Astrocyte (in vitro differentiated cells and primary cell): ENCODE measurements at regions not wholly inside any gene's neighbourhood (a gene's known extent, or its start where the extent isn't known, plus 50 kb on each side); places are given as distances from the start of the nearest gene placed in this dataset.

Experiments used
- DNase-seq: peaks from one replicate; pipeline ENCODE4 v3.0.0-alpha.2; 2010; ENCODE audit warnings: low read depth
- FAIRE-seq: peaks from 2 replicates; lab custom pipeline; 2011; peaks lifted over from hg19 to GRCh38; lab: Jason Lieb, UNC
- H2AFZ ChIP-seq: 2 replicates; pipeline ENCODE4 v1.6.0; 2012; ENCODE audit warnings: low read depth, low read length, inconsistent platforms
- H3K27ac ChIP-seq: 2 replicates; pipeline ENCODE4 v1.5.1; 2011; ENCODE audit warnings: low read depth, low read length, inconsistent platforms
- H3K27me3 ChIP-seq: 2 replicates; pipeline ENCODE4 v1.6.0; 2011; ENCODE audit warnings: low read length, inconsistent platforms; ENCODE audit not compliant: insufficient read depth
- H3K36me3 ChIP-seq: 2 replicates; pipeline ENCODE4 v1.5.1; 2011; ENCODE audit warnings: low read length, inconsistent platforms; ENCODE audit not compliant: insufficient read depth
- H3K4me1 ChIP-seq: 2 replicates; pipeline ENCODE4 v1.5.1; 2011; ENCODE audit warnings: low read length, inconsistent platforms; ENCODE audit not compliant: insufficient read depth
- H3K4me2 ChIP-seq: 2 replicates; pipeline ENCODE4 v1.6.0; 2012; ENCODE audit warnings: low read length, inconsistent platforms
- H3K4me3 ChIP-seq: 2 replicates; pipeline ENCODE4 v1.5.1; 2011; ENCODE audit warnings: low read depth, mild to moderate bottlenecking, low read length, inconsistent platforms; ENCODE audit not compliant: insufficient read depth
- H3K79me2 ChIP-seq: 2 replicates; pipeline ENCODE4 v1.6.0; 2012; ENCODE audit warnings: mild to moderate bottlenecking, low read length, inconsistent platforms; ENCODE audit not compliant: insufficient read depth
- H3K9ac ChIP-seq: 2 replicates; pipeline ENCODE4 v1.6.0; 2012; ENCODE audit warnings: mild to moderate bottlenecking, low read length, inconsistent platforms
- H3K9me3 ChIP-seq: 2 replicates; pipeline ENCODE4 v1.5.1; 2012; ENCODE audit warnings: low read depth, mild to moderate bottlenecking, low read length, inconsistent platforms; ENCODE audit not compliant: insufficient read depth
- H4K20me1 ChIP-seq: 2 replicates; pipeline ENCODE4 v1.6.0; 2012; ENCODE audit warnings: low read length, inconsistent platforms; ENCODE audit not compliant: insufficient read depth
- H3K27ac Mint-ChIP-seq: one replicate; pipeline ENCODE4 v1.8.0; 2021; ENCODE audit warnings: mild to moderate bottlenecking, mixed read lengths; ENCODE audit not compliant: unreplicated experiment
- H3K27me3 Mint-ChIP-seq: one replicate; pipeline ENCODE4 v1.8.0; 2021; ENCODE audit warnings: low read depth, mixed read lengths; ENCODE audit not compliant: unreplicated experiment
- H3K36me3 Mint-ChIP-seq: one replicate; pipeline ENCODE4 v1.8.0; 2021; ENCODE audit warnings: low read depth, mixed read lengths; ENCODE audit not compliant: unreplicated experiment
- H3K4me1 Mint-ChIP-seq: one replicate; pipeline ENCODE4 v1.8.0; 2021; ENCODE audit warnings: low read depth, mixed read lengths; ENCODE audit not compliant: unreplicated experiment
- H3K4me3 Mint-ChIP-seq: one replicate; pipeline ENCODE4 v1.8.0; 2021; ENCODE audit warnings: mild to moderate bottlenecking, moderate library complexity, mixed read lengths; ENCODE audit not compliant: unreplicated experiment
- H3K9me3 Mint-ChIP-seq: one replicate; pipeline ENCODE4 v1.8.0; 2021; ENCODE audit warnings: mild to moderate bottlenecking, mixed read lengths; ENCODE audit not compliant: unreplicated experiment
- CTCF ChIP-seq: IDR thresholded peaks from 2 replicates; pipeline ENCODE4 v1.5.1; 2011; ENCODE audit warnings: low read depth, mild to moderate bottlenecking, inconsistent platforms, low read length, moderate library complexity; ENCODE audit not compliant: insufficient read depth
- EZH2 ChIP-seq: IDR thresholded peaks from 2 replicates; pipeline ENCODE4 v1.6.1; 2012; ENCODE audit warnings: mild to moderate bottlenecking, low read length, inconsistent platforms; ENCODE audit not compliant: insufficient read depth

- Histone ChIP-seq H3K27me3 (no peaks in the 10 kb centered on the region), H3K27ac (no peak overlapping the region), H3K9ac (no peak overlapping the region), H3K4me2 (no peak overlapping the region), H2AFZ (no peak overlapping the region), H4K20me1 (no peaks in the 10 kb centered on the region), H3K79me2 (no peaks in the 10 kb centered on the region), H3K4me3 (no peak overlapping the region), H3K36me3 (no peaks in the 10 kb centered on the region), H3K9me3 (no peaks in the 10 kb centered on the region), H3K4me1 (peaks cover 6% of the 10 kb centered on the region)
- TF ChIP-seq CTCF (no peak), EZH2 (no peak)
- DNase-seq (no peak), FAIRE-seq (no peak)
- Mint-ChIP-seq H3K9me3 (no peaks in the 10 kb centered on the region), H3K27me3 (no peaks in the 10 kb centered on the region), H3K4me3 (no peak overlapping the region), H3K36me3 (no peaks in the 10 kb centered on the region), H3K4me1 (peaks cover 6% of the 10 kb centered on the region), H3K27ac (no peak overlapping the region)
Observed at GRCh38 chr13:80151016-80151415, 189.9 kb downstream of the SPRY2 start.

- Histone ChIP-seq H3K27me3 (no peaks in the 10 kb centered on the region), H3K4me3 (no peak overlapping the region), H3K79me2 (no peaks in the 10 kb centered on the region), H3K9ac (no peak overlapping the region), H3K4me1 (peaks cover 6% of the 10 kb centered on the region), H3K4me2 (no peak overlapping the region), H3K27ac (no peak overlapping the region), H2AFZ (no peak overlapping the region), H4K20me1 (no peaks in the 10 kb centered on the region), H3K36me3 (no peaks in the 10 kb centered on the region), H3K9me3 (no peaks in the 10 kb centered on the region)
- Mint-ChIP-seq H3K4me3 (no peak overlapping the region), H3K27ac (no peak overlapping the region), H3K27me3 (no peaks in the 10 kb centered on the region), H3K36me3 (no peaks in the 10 kb centered on the region), H3K4me1 (peaks cover 9% of the 10 kb centered on the region), H3K9me3 (no peaks in the 10 kb centered on the region)
- no peak for TF ChIP-seq EZH2
- no peak for TF ChIP-seq CTCF
- DNase-seq (no peak), FAIRE-seq (no peak)
Observed at GRCh38 chr13:80149736-80150135, 191.2 kb downstream of the SPRY2 start.

GRCh38 chr13:80145171-80145690, 195.7 kb downstream of the SPRY2 start:
- H3K4me3 Mint-ChIP-seq, result no peak overlapping the region
- no peaks in the 10 kb centered on the region for H3K27me3 Mint-ChIP-seq

More at GRCh38 chr13:80145171-80145690, 195.7 kb downstream of the SPRY2 start:
- H3K36me3 ChIP-seq, result no peaks in the 10 kb centered on the region
- FAIRE-seq (no peak), DNase-seq (no peak)
- no peak for TF ChIP-seq EZH2
- no peak for TF ChIP-seq CTCF
- Mint-ChIP-seq H3K36me3 (no peaks in the 10 kb centered on the region), H3K4me1 (peaks cover 16% of the 10 kb centered on the region), H3K27ac (no peak overlapping the region), H3K9me3 (no peaks in the 10 kb centered on the region)
- no peaks in the 10 kb centered on the region for H3K9me3 ChIP-seq
- H3K79me2 ChIP-seq, result no peaks in the 10 kb centered on the region
- no peak overlapping the region for H3K27ac ChIP-seq
- H3K9ac ChIP-seq, result no peak overlapping the region
- H3K4me3 ChIP-seq, result no peak overlapping the region
- no peaks in the 10 kb centered on the region for H3K27me3 ChIP-seq
- H3K4me2 ChIP-seq, result no peak overlapping the region
- H4K20me1 ChIP-seq, result no peaks in the 10 kb centered on the region
- no peak overlapping the region for H2AFZ ChIP-seq
- peaks cover 15% of the 10 kb centered on the region for H3K4me1 ChIP-seq
